GM13976 (cell line): ENCODE measurements at regions not wholly inside any gene's neighbourhood (a gene's known extent, or its start where the extent isn't known, plus 50 kb on each side); places are given as distances from the start of the nearest gene placed in this dataset.
A peak's percentile ranks its signal among the peaks of the same experiment; 100 is the strongest.

Experiments used
- DNase-seq: peaks from one replicate; pipeline ENCODE4 v3.0.0; 2012; ENCODE audit warnings: low spot score
- in situ Hi-C: fragments of 300-500 bp; cut with MboI; formaldehyde crosslinking; loops from one replicate; pipeline ENCODE4 v1.12.0; 2022; ENCODE audit warnings: low sequenced_read_pairs, mixed read lengths, inconsistent platforms; ENCODE audit not compliant: unreplicated experiment
- TF ChIP-seq, protein P1 (sequence below): IDR thresholded peaks from 2 replicates; pipeline ENCODE4 v1.5.1; 2012; ENCODE audit warnings: borderline replicate concordance, mild to moderate bottlenecking; ENCODE audit not compliant: insufficient read depth; ENCODE audit errors: extremely low read depth, missing control alignments, control extremely low read depth

GRCh38 chr7:138267934-138268333, 191.7 kb downstream of the AKR1D1 start:
- in situ Hi-C loops = no loop called here
- DNase-seq = peak; percentile 5
- TF ChIP-seq, protein P1, sequence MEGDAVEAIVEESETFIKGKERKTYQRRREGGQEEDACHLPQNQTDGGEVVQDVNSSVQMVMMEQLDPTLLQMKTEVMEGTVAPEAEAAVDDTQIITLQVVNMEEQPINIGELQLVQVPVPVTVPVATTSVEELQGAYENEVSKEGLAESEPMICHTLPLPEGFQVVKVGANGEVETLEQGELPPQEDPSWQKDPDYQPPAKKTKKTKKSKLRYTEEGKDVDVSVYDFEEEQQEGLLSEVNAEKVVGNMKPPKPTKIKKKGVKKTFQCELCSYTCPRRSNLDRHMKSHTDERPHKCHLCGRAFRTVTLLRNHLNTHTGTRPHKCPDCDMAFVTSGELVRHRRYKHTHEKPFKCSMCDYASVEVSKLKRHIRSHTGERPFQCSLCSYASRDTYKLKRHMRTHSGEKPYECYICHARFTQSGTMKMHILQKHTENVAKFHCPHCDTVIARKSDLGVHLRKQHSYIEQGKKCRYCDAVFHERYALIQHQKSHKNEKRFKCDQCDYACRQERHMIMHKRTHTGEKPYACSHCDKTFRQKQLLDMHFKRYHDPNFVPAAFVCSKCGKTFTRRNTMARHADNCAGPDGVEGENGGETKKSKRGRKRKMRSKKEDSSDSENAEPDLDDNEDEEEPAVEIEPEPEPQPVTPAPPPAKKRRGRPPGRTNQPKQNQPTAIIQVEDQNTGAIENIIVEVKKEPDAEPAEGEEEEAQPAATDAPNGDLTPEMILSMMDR = no peak

DNA sequence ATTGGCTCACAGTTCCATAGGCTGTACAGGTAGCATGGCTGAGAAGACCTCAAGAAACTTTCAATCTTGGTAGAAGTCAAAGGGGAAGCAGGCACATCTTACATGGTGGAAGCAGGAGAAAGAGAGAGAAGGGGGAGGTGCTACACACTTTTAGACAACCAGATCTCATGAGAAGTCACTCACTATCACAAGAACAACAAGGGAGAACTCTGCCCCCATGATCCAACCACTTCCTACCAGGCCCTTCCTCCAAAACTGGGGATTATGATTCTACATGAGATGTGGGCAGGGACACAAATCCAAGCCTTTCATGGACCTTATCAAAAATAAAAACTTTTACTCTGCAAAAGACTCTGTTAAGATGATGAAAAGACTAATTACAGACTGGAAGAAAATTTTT, 183.2 kb upstream of the TRIM24 start:
- TF ChIP-seq, protein P1 = no peak
- in situ Hi-C loops = no loop called here

GRCh38 chr7:138278601-138279000, 181.5 kb upstream of the TRIM24 start:
- no peak for DNase-seq
- TF ChIP-seq, protein P1 = no peak
- in situ Hi-C loops = no loop called here

More for the DNA sequence above, 183.2 kb upstream of the TRIM24 start:
- no peak for DNase-seq

GRCh38 chr7:138282997-138283396, 177.1 kb upstream of the TRIM24 start:
- in situ Hi-C loops = no loop called here
- TF ChIP-seq, protein P1 = no peak
- no peak for DNase-seq

- no peak for DNase-seq
- in situ Hi-C loops = no loop called here
- TF ChIP-seq, protein P1 = no peak
Observed at GRCh38 chr7:138285129-138285528, 174.9 kb upstream of the TRIM24 start.

DNA sequence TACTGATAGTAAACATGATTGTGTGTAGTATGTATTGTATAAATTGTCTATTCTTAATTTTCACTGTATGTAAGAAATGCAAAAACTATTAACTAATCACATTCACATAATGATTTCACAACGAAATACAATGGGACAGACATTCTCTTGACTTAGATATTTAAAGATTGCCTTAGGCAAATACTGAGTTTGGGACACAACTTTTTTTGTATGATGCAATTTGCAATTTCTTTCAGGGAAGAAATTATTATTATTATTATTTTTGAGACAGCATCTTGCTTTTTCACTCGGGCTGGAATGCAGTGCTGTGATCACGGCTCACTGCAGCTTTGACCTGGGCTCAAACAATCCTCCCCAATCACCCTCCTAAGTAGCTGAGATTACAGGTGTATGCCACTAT, 173.2 kb upstream of the TRIM24 start:
- in situ Hi-C loops = no loop called here
- TF ChIP-seq, protein P1 = no peak

DNA sequence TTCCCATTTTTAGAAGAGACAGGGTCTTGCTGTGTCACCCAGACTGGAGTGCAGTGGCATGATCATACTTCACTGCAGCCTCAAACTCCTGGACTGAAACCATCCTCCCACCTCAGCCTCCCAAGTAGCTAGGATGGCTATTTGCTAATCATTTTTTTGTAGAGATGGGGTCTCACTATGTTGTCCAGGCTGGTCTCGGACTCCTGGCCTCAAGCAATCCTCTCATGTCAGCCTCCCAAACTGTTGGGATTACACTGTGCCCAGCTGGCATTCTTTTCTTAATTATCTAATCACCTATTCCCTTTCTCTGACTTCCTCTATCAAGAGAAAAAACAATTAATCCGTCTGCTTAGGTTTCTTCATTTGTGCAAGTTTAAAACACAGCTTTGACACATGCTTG, 172.5 kb upstream of the TRIM24 start:
- no peak for DNase-seq
- TF ChIP-seq, protein P1 = no peak
- in situ Hi-C loops = no loop called here

More for the DNA sequence above, 173.2 kb upstream of the TRIM24 start:
- DNase-seq = no peak
